HEK293 (cell line): ENCODE measurements at regions not wholly inside any gene's neighbourhood (a gene's known extent, or its start where the extent isn't known, plus 50 kb on each side); places are given as distances from the start of the nearest gene placed in this dataset.
A peak's percentile ranks its signal among the peaks of the same experiment; 100 is the strongest.

Experiments used
- FEZF1 ChIP-seq: fragments of 450-650 bp; formaldehyde crosslinking; IDR thresholded peaks from 2 replicates; pipeline ENCODE4 v1.5.1; 2016; ENCODE audit warnings: missing biosample characterization, missing genetic modification characterization
- GLIS2 ChIP-seq: fragments of 450-650 bp; formaldehyde crosslinking; IDR thresholded peaks from 2 replicates; pipeline ENCODE4 v1.5.1; 2016; ENCODE audit warnings: missing biosample characterization, missing genetic modification characterization
- IKZF3 ChIP-seq: fragments of 450-650 bp; IDR thresholded peaks from 2 replicates; pipeline ENCODE4 v1.5.0; 2018; ENCODE audit warnings: missing biosample characterization, mild to moderate bottlenecking, missing genetic modification characterization, moderate library complexity
- KLF8 ChIP-seq: fragments of 450-650 bp; formaldehyde crosslinking; IDR thresholded peaks from 2 replicates; pipeline ENCODE4 v1.5.1; 2016; ENCODE audit warnings: missing biosample characterization, missing genetic modification characterization
- MYNN ChIP-seq: fragments of 450-650 bp; formaldehyde crosslinking; IDR thresholded peaks from 2 replicates; pipeline ENCODE4 v1.5.1; 2016; ENCODE audit warnings: missing biosample characterization, missing genetic modification characterization, borderline replicate concordance
- OSR2 ChIP-seq: fragments of 450-650 bp; formaldehyde crosslinking; IDR thresholded peaks from 2 replicates; pipeline ENCODE4 v1.5.1; 2016; ENCODE audit warnings: missing biosample characterization, missing genetic modification characterization
- PRDM1 ChIP-seq: fragments of 450-650 bp; formaldehyde crosslinking; IDR thresholded peaks from 2 replicates; pipeline ENCODE4; 2016; ENCODE audit warnings: missing biosample characterization, missing genetic modification characterization
- PRDM2 ChIP-seq: fragments of 450-650 bp; formaldehyde crosslinking; IDR thresholded peaks from 2 replicates; pipeline ENCODE4 v1.5.1; 2016; ENCODE audit warnings: missing biosample characterization, missing genetic modification characterization, borderline replicate concordance
- YY2 ChIP-seq: fragments of 450-650 bp; formaldehyde crosslinking; IDR thresholded peaks from 2 replicates; pipeline ENCODE4 v1.5.1; 2016; ENCODE audit warnings: missing biosample characterization, missing genetic modification characterization
- ZBTB21 ChIP-seq: fragments of 450-650 bp; formaldehyde crosslinking; IDR thresholded peaks from 2 replicates; pipeline ENCODE4 v1.5.1; 2017; ENCODE audit warnings: missing biosample characterization, missing genetic modification characterization
- ZBTB7A ChIP-seq: fragments of 450-650 bp; formaldehyde crosslinking; IDR thresholded peaks from 2 replicates; pipeline ENCODE4 v1.5.1; 2016; ENCODE audit warnings: low read depth, missing biosample characterization, missing genetic modification characterization
- ZBTB8A ChIP-seq: fragments of 450-650 bp; formaldehyde crosslinking; IDR thresholded peaks from 2 replicates; pipeline ENCODE4 v1.5.1; 2016; ENCODE audit warnings: missing biosample characterization, missing genetic modification characterization
- ZFP41 ChIP-seq: fragments of 450-650 bp; formaldehyde crosslinking; IDR thresholded peaks from 2 replicates; pipeline ENCODE4 v1.5.1; 2016; ENCODE audit warnings: missing biosample characterization, missing genetic modification characterization, borderline replicate concordance
- ZIC2 ChIP-seq: fragments of 450-650 bp; formaldehyde crosslinking; IDR thresholded peaks from 2 replicates; pipeline ENCODE4 v1.5.1; 2016; ENCODE audit warnings: missing biosample characterization, missing genetic modification characterization
- ZNF175 ChIP-seq: fragments of 450-650 bp; formaldehyde crosslinking; IDR thresholded peaks from 2 replicates; pipeline ENCODE4 v1.5.1; 2016; ENCODE audit warnings: missing biosample characterization, missing genetic modification characterization
- ZNF239 ChIP-seq: fragments of 450-650 bp; formaldehyde crosslinking; IDR thresholded peaks from 2 replicates; pipeline ENCODE4 v1.5.1; 2016; ENCODE audit warnings: missing biosample characterization, missing genetic modification characterization
- ZNF24 ChIP-seq: fragments of 450-650 bp; formaldehyde crosslinking; IDR thresholded peaks from 2 replicates; pipeline ENCODE4 v1.5.1; 2016; ENCODE audit warnings: missing biosample characterization, missing genetic modification characterization
- ZNF248 ChIP-seq: fragments of 450-650 bp; formaldehyde crosslinking; IDR thresholded peaks from 2 replicates; pipeline ENCODE4 v1.5.1; 2017; ENCODE audit warnings: missing biosample characterization, missing genetic modification characterization
- ZNF354C ChIP-seq: fragments of 450-650 bp; formaldehyde crosslinking; IDR thresholded peaks from 2 replicates; pipeline ENCODE4 v1.5.1; 2016; ENCODE audit warnings: missing biosample characterization, missing genetic modification characterization, low read depth, borderline replicate concordance
- ZNF391 ChIP-seq: fragments of 450-650 bp; formaldehyde crosslinking; IDR thresholded peaks from 2 replicates; pipeline ENCODE4 v1.5.1; 2016; ENCODE audit warnings: low read depth, missing biosample characterization, missing genetic modification characterization, borderline replicate concordance
- ZNF394 ChIP-seq: fragments of 450-650 bp; formaldehyde crosslinking; IDR thresholded peaks from 2 replicates; pipeline ENCODE4 v1.5.1; 2016; ENCODE audit warnings: missing biosample characterization, missing genetic modification characterization, mild to moderate bottlenecking, moderate library complexity, borderline replicate concordance
- ZNF521 ChIP-seq: fragments of 450-650 bp; formaldehyde crosslinking; IDR thresholded peaks from 2 replicates; pipeline ENCODE4 v1.5.1; 2017; ENCODE audit warnings: missing biosample characterization, mild to moderate bottlenecking, missing genetic modification characterization
- ZNF561 ChIP-seq: fragments of 450-650 bp; IDR thresholded peaks from 2 replicates; pipeline ENCODE4 v1.5.1; 2018; ENCODE audit warnings: missing biosample characterization, missing genetic modification characterization, borderline replicate concordance
- ZNF600 ChIP-seq: fragments of 450-650 bp; formaldehyde crosslinking; IDR thresholded peaks from 2 replicates; pipeline ENCODE4 v1.5.1; 2016; ENCODE audit warnings: missing biosample characterization, missing genetic modification characterization
- ZNF629 ChIP-seq: fragments of 450-650 bp; formaldehyde crosslinking; IDR thresholded peaks from 2 replicates; pipeline ENCODE4 v1.5.1; 2017; ENCODE audit warnings: missing biosample characterization, missing genetic modification characterization
- ZNF776 ChIP-seq: fragments of 450-650 bp; formaldehyde crosslinking; IDR thresholded peaks from 2 replicates; pipeline ENCODE4 v1.5.0; 2017; ENCODE audit warnings: missing biosample characterization, missing genetic modification characterization, borderline replicate concordance
- ZSCAN4 ChIP-seq: fragments of 450-650 bp; formaldehyde crosslinking; IDR thresholded peaks from 2 replicates; pipeline ENCODE4 v1.5.1; 2017; ENCODE audit warnings: missing biosample characterization, missing genetic modification characterization
- ZXDB ChIP-seq: fragments of 450-650 bp; formaldehyde crosslinking; IDR thresholded peaks from 2 replicates; pipeline ENCODE4 v1.5.1; 2016; ENCODE audit warnings: missing biosample characterization, missing genetic modification characterization
- TF ChIP-seq, protein P1 (sequence below): fragments of 450-650 bp; formaldehyde crosslinking; IDR thresholded peaks from 2 replicates; pipeline ENCODE4 v1.5.1; 2016; ENCODE audit warnings: missing biosample characterization, missing genetic modification characterization
- TF ChIP-seq, protein P2 (sequence below): sonication (generic); formaldehyde crosslinking; IDR thresholded peaks from 2 replicates; pipeline ENCODE4 v1.8.1; 2022; ENCODE audit warnings: mild to moderate bottlenecking, moderate library complexity, missing genetic modification reagents

GRCh38 chr6:134464690-134465411, 146.9 kb upstream of the SGK1 start (continued):
- TF ChIP-seq ZFP41 (tag by site-specific recombination) = no peak
- TF ChIP-seq MYNN (tag by site-specific recombination) = no peak
- TF ChIP-seq KLF8 = peak; percentile 60
- TF ChIP-seq ZNF394 (tag by site-specific recombination) = peak; percentile 54; the same call in 1 of the 2 replicates
- TF ChIP-seq, protein P1, sequence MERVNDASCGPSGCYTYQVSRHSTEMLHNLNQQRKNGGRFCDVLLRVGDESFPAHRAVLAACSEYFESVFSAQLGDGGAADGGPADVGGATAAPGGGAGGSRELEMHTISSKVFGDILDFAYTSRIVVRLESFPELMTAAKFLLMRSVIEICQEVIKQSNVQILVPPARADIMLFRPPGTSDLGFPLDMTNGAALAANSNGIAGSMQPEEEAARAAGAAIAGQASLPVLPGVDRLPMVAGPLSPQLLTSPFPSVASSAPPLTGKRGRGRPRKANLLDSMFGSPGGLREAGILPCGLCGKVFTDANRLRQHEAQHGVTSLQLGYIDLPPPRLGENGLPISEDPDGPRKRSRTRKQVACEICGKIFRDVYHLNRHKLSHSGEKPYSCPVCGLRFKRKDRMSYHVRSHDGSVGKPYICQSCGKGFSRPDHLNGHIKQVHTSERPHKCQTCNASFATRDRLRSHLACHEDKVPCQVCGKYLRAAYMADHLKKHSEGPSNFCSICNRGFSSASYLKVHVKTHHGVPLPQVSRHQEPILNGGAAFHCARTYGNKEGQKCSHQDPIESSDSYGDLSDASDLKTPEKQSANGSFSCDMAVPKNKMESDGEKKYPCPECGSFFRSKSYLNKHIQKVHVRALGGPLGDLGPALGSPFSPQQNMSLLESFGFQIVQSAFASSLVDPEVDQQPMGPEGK (tag by site-specific recombination) = peak; percentile 38; the same call in 1 of the 2 replicates
- TF ChIP-seq PRDM2 = no peak
- peak; percentile 78 for TF ChIP-seq IKZF3
- TF ChIP-seq ZNF776 (tag by site-specific recombination) = no peak
- peak; percentile 87 for TF ChIP-seq ZNF629 (tag by site-specific recombination)
- no peak for TF ChIP-seq ZBTB7A (tag by site-specific recombination)
- TF ChIP-seq FEZF1 = peak; percentile 87
- TF ChIP-seq, protein P2, sequence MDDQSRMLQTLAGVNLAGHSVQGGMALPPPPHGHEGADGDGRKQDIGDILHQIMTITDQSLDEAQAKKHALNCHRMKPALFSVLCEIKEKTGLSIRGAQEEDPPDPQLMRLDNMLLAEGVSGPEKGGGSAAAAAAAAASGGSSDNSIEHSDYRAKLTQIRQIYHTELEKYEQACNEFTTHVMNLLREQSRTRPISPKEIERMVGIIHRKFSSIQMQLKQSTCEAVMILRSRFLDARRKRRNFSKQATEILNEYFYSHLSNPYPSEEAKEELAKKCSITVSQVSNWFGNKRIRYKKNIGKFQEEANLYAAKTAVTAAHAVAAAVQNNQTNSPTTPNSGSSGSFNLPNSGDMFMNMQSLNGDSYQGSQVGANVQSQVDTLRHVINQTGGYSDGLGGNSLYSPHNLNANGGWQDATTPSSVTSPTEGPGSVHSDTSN = no peak
- no peak for TF ChIP-seq YY2 (tag by site-specific recombination)
- TF ChIP-seq ZSCAN4 (tag by site-specific recombination) = no peak
- TF ChIP-seq OSR2 (tag by site-specific recombination) = peak; percentile 44; the same call in 1 of the 2 replicates
- TF ChIP-seq ZNF600 (tag by site-specific recombination) = peak; percentile 93
- TF ChIP-seq ZNF521 (tag by site-specific recombination) = no peak
- TF ChIP-seq GLIS2 (tag by site-specific recombination) = peak; percentile 16; the same call in 1 of the 2 replicates
- 0 out of 2 replicates have a peak, but pooled peaks have one; percentile 15 for TF ChIP-seq ZXDB (tag by site-specific recombination)
- no peak for TF ChIP-seq ZNF248 (tag by site-specific recombination)
- TF ChIP-seq ZNF24 (tag by site-specific recombination) = peak; percentile 93
- TF ChIP-seq PRDM1 (tag by site-specific recombination) = peak; percentile 95
- no peak for TF ChIP-seq ZNF239
- TF ChIP-seq ZBTB8A (tag by site-specific recombination) = 0 out of 2 replicates have a peak, but pooled peaks have one; percentile 22
- TF ChIP-seq ZNF561 (tag by site-specific recombination) = peak; percentile 91
- peak; percentile 58 for TF ChIP-seq ZBTB21 (tag by site-specific recombination)
- no peak for TF ChIP-seq ZNF391 (tag by site-specific recombination)
- TF ChIP-seq ZNF354C = no peak
- TF ChIP-seq ZIC2 = peak; percentile 88
- TF ChIP-seq ZNF175 (tag by site-specific recombination) = no peak
